ENCODE measurements at regions not wholly inside any gene's neighbourhood (a gene's known extent, or its start where the extent isn't known, plus 50 kb on each side); places are given as distances from the start of the nearest gene placed in this dataset.
"Not testable (repeated sequence)": the region's sequence is repeated elsewhere in the genome, so short reads cannot be mapped to it uniquely, and the experiment has no call there.

GRCh38 chr1:101567582-101568189 is 330.9 kb downstream of the S1PR1 start:
- in situ Hi-C loops (cut with HindIII; ENCODE audit: low pct_unique_long_range_greater_than_20kb, low sequenced_read_pairs) = no loop called here
- peak; percentile 6 for DNase-seq (ENCODE audit: low read depth)

GRCh38 chr1:101587741-101588140 is 350.9 kb downstream of the S1PR1 start:
- in situ Hi-C loops (cut with HindIII; ENCODE audit: low pct_unique_long_range_greater_than_20kb, low sequenced_read_pairs) = no loop called here
- DNase-seq (ENCODE audit: low read depth) = peak; percentile 9

GRCh38 chr1:101588677-101589076 is 351.9 kb downstream of the S1PR1 start:
- no peak for DNase-seq (ENCODE audit: low read depth)
- in situ Hi-C loops (cut with HindIII; ENCODE audit: low pct_unique_long_range_greater_than_20kb, low sequenced_read_pairs) = no loop called here

- in situ Hi-C loops (cut with HindIII; ENCODE audit: low pct_unique_long_range_greater_than_20kb, low sequenced_read_pairs) = no loop called here
- DNase-seq (ENCODE audit: low read depth) = no peak
Measured at GRCh38 chr1:101592845-101593244, 356.0 kb downstream of the S1PR1 start.

- in situ Hi-C loops (cut with HindIII; ENCODE audit: low pct_unique_long_range_greater_than_20kb, low sequenced_read_pairs) = no loop called here
- no peak for DNase-seq (ENCODE audit: low read depth)
Measured at GRCh38 chr1:101595881-101596374, 359.1 kb downstream of the S1PR1 start.

- in situ Hi-C loops (cut with HindIII; ENCODE audit: low pct_unique_long_range_greater_than_20kb, low sequenced_read_pairs) = not testable (repeated sequence)
Measured at GRCh38 chr1:101600615-101601014, 363.8 kb downstream of the S1PR1 start.

GRCh38 chr1:101603726-101604125 is 366.9 kb downstream of the S1PR1 start:
- in situ Hi-C loops (cut with HindIII; ENCODE audit: low pct_unique_long_range_greater_than_20kb, low sequenced_read_pairs) = no loop called here
- DNase-seq (ENCODE audit: low read depth) = no peak

More at GRCh38 chr1:101600615-101601014, 363.8 kb downstream of the S1PR1 start:
- DNase-seq (ENCODE audit: low read depth) = not testable (repeated sequence)

GRCh38 chr1:101605878-101606277 is 369.1 kb downstream of the S1PR1 start:
- no peak for DNase-seq (ENCODE audit: low read depth)
- in situ Hi-C loops (cut with HindIII; ENCODE audit: low pct_unique_long_range_greater_than_20kb, low sequenced_read_pairs) = no loop called here

- peak; percentile 8 for DNase-seq (ENCODE audit: low read depth)
- in situ Hi-C loops (cut with HindIII; ENCODE audit: low pct_unique_long_range_greater_than_20kb, low sequenced_read_pairs) = no loop called here
Measured at GRCh38 chr1:101613546-101613945, 376.7 kb downstream of the S1PR1 start.

- in situ Hi-C loops (cut with HindIII; ENCODE audit: low pct_unique_long_range_greater_than_20kb, low sequenced_read_pairs) = no loop called here
- DNase-seq (ENCODE audit: low read depth) = no peak
Measured at GRCh38 chr1:101618900-101619299, 377.8 kb downstream of the OLFM3 start.

- DNase-seq (ENCODE audit: low read depth) = no peak
- in situ Hi-C loops (cut with HindIII; ENCODE audit: low pct_unique_long_range_greater_than_20kb, low sequenced_read_pairs) = no loop called here
Measured at GRCh38 chr1:101632548-101633272, 364.0 kb downstream of the OLFM3 start.

GRCh38 chr1:101645810-101646209 is 350.9 kb downstream of the OLFM3 start:
- in situ Hi-C loops (cut with HindIII; ENCODE audit: low pct_unique_long_range_greater_than_20kb, low sequenced_read_pairs) = no loop called here

GRCh38 chr1:101652484-101652883 is 344.2 kb downstream of the OLFM3 start:
- in situ Hi-C loops (cut with HindIII; ENCODE audit: low pct_unique_long_range_greater_than_20kb, low sequenced_read_pairs) = no loop called here
- no peak for DNase-seq (ENCODE audit: low read depth)

More at GRCh38 chr1:101645810-101646209, 350.9 kb downstream of the OLFM3 start:
- DNase-seq (ENCODE audit: low read depth) = no peak

- DNase-seq (ENCODE audit: low read depth) = no peak
- in situ Hi-C loops (cut with HindIII; ENCODE audit: low pct_unique_long_range_greater_than_20kb, low sequenced_read_pairs) = no loop called here
Measured at GRCh38 chr1:101653482-101653946, 343.2 kb downstream of the OLFM3 start.

- in situ Hi-C loops (cut with HindIII; ENCODE audit: low pct_unique_long_range_greater_than_20kb, low sequenced_read_pairs) = no loop called here
- no peak for DNase-seq (ENCODE audit: low read depth)
Measured at GRCh38 chr1:101664726-101665125, 332.0 kb downstream of the OLFM3 start.

- in situ Hi-C loops (cut with HindIII; ENCODE audit: low pct_unique_long_range_greater_than_20kb, low sequenced_read_pairs) = no loop called here
- no peak for DNase-seq (ENCODE audit: low read depth)
Measured at GRCh38 chr1:101667761-101668160, 329.0 kb downstream of the OLFM3 start.

- in situ Hi-C loops (cut with HindIII; ENCODE audit: low pct_unique_long_range_greater_than_20kb, low sequenced_read_pairs) = no loop called here
- no peak for DNase-seq (ENCODE audit: low read depth)
Measured at GRCh38 chr1:101683136-101683535, 313.6 kb downstream of the OLFM3 start.

- DNase-seq (ENCODE audit: low read depth) = no peak
- in situ Hi-C loops (cut with HindIII; ENCODE audit: low pct_unique_long_range_greater_than_20kb, low sequenced_read_pairs) = no loop called here
Measured at GRCh38 chr1:101683561-101683960, 313.2 kb downstream of the OLFM3 start.

- in situ Hi-C loops (cut with HindIII; ENCODE audit: low pct_unique_long_range_greater_than_20kb, low sequenced_read_pairs) = no loop called here
- DNase-seq (ENCODE audit: low read depth) = no peak
Measured at GRCh38 chr1:101697072-101697471, 299.7 kb downstream of the OLFM3 start.

GRCh38 chr1:101698681-101699080 is 298.0 kb downstream of the OLFM3 start:
- no peak for DNase-seq (ENCODE audit: low read depth)
- in situ Hi-C loops (cut with HindIII; ENCODE audit: low pct_unique_long_range_greater_than_20kb, low sequenced_read_pairs) = no loop called here
